Immature natural killer cell (primary cell): ENCODE measurements at regions not wholly inside any gene's neighbourhood (a gene's known extent, or its start where the extent isn't known, plus 50 kb on each side); places are given as distances from the start of the nearest gene placed in this dataset.
"Not testable (repeated sequence)": the region's sequence is repeated elsewhere in the genome, so short reads cannot be mapped to it uniquely, and the experiment has no call there.

Experiments used
- DNase-seq, 3 donors: peaks; one replicate each; pipeline ENCODE4 v3.0.0; 2022; ENCODE audit warnings: mixed read lengths in 1 of 3
- H3K27ac Mint-ChIP-seq, 6 donors: one replicate each; pipeline ENCODE4 v1.8.0; 2020; ENCODE audit warnings: mixed read lengths in 6 of 6, mild to moderate bottlenecking in 5 of 6, inconsistent platforms in 4 of 6, moderate library complexity in 3 of 6
- H3K27me3 Mint-ChIP-seq, 3 donors: one replicate each; pipeline ENCODE4 v1.8.0; 2020 to 2021; ENCODE audit warnings: low read depth in 3 of 3, mild to moderate bottlenecking in 3 of 3, mixed read lengths in 3 of 3, moderate library complexity in 3 of 3, inconsistent platforms in 1 of 3
- H3K36me3 Mint-ChIP-seq, 3 donors: one replicate each; pipeline ENCODE4 v1.8.0; 2020; ENCODE audit warnings: mixed read lengths in 3 of 3, inconsistent platforms in 2 of 3, mild to moderate bottlenecking in 2 of 3
- H3K4me1 Mint-ChIP-seq, 2 donors: one replicate each; pipeline ENCODE4 v1.8.0; 2020; ENCODE audit warnings: inconsistent platforms in 2 of 2, mild to moderate bottlenecking in 2 of 2, mixed read lengths in 2 of 2, moderate library complexity in 1 of 2
- H3K4me3 Mint-ChIP-seq, 5 donors: one replicate each; pipeline ENCODE4 v1.8.0; 2020; ENCODE audit warnings: mild to moderate bottlenecking in 5 of 5, mixed read lengths in 5 of 5, inconsistent platforms in 3 of 5, moderate library complexity in 3 of 5
- H3K9me3 Mint-ChIP-seq, 6 donors: one replicate each; pipeline ENCODE4 v1.8.0; 2020; ENCODE audit warnings: mild to moderate bottlenecking in 6 of 6, mixed read lengths in 6 of 6, inconsistent platforms in 4 of 6, moderate library complexity in 3 of 6

DNA sequence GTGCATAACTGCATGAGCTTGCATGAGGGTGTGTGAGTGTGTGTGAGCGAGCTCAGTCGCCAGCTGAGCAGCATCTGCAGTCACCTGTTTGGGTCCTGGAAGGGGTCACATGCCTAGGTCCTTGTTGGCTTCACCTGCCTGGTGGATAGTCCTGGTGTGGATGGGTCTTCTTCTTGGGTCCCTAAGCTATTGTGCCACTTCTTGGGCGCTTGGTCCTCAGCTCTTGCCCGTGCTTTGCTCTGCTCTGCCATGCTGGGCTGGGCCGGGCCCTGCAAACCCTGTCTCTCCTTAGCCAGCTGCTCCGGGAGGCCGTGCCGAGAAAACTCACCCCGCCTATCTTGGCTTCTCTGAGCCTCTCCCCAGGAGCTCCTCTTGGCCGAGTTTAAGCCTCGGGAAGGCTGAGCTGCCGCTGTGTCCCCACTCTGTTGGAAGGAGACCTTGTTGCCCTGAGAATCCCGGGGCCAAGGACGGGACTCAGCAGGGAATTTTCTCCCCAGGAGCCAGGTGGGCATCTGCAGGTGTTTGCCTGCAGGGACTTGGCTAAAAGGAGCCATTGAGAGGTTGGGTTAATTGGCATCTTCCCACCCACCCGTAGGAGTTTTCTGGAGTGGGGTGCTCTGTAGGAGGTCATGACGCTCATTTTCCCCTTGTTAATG is 300.8 kb downstream of the NDUFA10 start:
- no peaks in the 10 kb centered on the region for H3K36me3 Mint-ChIP-seq
- H3K9me3 Mint-ChIP-seq: no peaks in the 10 kb centered on the region
- H3K4me3 Mint-ChIP-seq: no peak overlapping the region
- H3K27ac Mint-ChIP-seq: no peak overlapping the region
- DNase-seq: no peak
- H3K4me1 Mint-ChIP-seq: no peaks in the 10 kb centered on the region
- no peaks in the 10 kb centered on the region for H3K27me3 Mint-ChIP-seq

DNA sequence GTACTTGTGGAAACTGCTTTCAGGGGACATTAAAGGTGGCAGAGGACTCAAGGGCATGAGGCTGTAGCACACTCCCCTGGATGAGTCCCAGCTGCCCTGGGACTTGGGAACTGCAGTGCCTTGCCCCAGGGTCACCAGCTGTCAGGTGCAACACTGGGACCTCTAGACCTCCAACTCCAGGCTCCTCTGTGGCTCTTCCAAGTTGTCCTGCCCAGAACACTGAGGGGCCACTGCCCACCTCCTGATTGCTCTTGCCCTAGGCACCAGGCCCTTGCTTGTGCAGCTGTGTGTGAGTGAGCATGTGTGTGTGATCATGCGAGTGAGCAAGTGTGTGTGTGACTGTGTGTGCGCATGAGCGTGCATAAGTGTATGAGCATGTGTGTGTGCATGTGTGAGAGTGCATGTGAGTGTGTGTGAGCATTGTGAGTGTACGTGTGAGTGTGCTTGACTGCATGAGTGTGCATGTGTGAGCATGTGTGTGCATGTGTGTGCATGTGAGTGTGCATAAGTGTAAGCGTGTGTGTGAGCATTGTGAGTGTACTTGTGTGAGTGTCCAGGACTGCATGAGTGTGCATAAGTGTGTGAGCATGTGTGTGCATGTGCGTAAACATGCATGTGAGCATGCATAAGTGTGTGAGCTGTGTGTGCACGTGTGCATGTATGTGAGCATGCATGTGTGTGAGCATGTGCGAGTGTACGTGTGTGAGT is 301.5 kb downstream of the NDUFA10 start:
- Mint-ChIP-seq H3K9me3 (no peaks in the 10 kb centered on the region), H3K27ac (no peak overlapping the region), H3K36me3 (no peaks in the 10 kb centered on the region), H3K27me3 (no peaks in the 10 kb centered on the region), H3K4me1 (no peaks in the 10 kb centered on the region), H3K4me3 (no peak overlapping the region)
- no peak for DNase-seq

DNA sequence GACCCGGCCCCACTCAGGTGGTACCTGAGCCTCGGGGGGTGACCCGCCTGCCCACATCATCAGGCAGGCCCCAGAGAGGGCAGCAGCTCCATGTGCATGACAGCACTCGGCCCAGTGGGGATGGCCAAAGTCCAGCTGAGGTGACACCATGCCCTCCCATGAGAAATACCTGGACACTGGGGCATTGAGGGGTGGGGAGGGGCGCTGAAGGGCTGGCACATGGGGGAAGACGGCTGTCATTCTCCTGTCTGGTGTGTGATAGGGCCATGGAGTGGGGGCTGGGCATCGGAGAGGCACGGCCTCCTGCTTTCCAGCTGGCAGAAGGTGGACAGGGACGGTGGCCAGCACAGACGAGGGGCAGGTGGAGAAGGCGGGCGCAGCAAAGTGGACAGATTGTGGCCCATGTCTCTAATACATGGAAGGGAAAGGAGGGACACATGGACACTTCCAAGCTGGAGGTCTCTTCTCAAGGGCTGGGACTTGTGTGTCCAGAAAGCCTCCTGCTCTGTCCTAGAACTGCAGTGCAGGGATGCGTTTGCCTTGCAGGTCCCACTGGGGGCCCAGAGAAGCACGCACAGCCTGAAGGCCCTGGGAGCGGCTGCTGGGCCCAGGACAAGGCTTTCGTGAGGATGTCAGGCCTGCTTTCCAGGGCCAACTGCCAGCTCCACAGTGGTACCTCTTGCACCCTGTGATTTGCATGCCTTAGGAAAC is 302.2 kb downstream of the NDUFA10 start:
- Mint-ChIP-seq H3K4me3 (no peak overlapping the region), H3K9me3 (no peaks in the 10 kb centered on the region), H3K4me1 (no peaks in the 10 kb centered on the region), H3K36me3 (no peaks in the 10 kb centered on the region), H3K27me3 (no peaks in the 10 kb centered on the region), H3K27ac (no peak overlapping the region)
- no peak for DNase-seq

DNA sequence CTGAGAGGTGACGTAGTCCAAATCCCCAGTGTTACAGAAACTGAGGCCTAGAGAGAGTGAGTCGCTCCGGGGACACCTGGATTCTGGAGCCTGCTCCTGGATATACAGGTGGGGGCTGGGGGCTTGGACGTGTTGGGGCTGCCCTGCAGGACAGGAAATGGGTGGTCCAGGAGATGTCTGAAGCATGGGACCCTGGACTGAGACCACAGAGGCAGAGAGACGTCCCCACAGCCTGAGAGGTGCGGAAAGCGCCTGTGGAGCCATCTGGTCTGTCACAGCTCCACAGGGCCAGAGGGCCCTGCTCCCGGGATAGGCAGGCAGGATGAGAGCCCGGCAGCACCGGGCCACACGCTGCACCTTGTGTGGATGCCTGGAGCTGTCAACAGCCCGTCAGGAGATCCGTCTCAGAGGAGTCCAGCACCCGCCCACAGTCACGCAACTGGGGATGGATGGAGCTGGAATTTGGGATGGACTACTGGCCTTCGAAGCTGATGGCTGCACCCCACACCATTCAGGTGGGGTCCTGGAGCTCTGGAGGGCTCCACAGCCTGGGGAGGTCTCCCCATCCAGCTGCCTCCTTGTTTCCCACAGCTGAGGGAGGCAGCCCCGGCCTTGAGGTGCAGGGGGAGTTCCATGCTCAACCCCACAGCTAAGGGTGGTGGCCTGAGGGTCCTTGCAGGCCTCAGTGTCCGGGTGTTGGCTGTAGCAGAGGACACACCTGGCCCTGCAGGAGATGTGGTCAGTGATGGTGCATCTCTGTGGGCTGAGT is 303.0 kb downstream of the NDUFA10 start:
- no peaks in the 10 kb centered on the region for H3K27me3 Mint-ChIP-seq
- H3K4me3 Mint-ChIP-seq: no peak overlapping the region
- H3K4me1 Mint-ChIP-seq: no peaks in the 10 kb centered on the region
- H3K27ac Mint-ChIP-seq: no peak overlapping the region
- DNase-seq: no peak
- no peaks in the 10 kb centered on the region for H3K36me3 Mint-ChIP-seq
- H3K9me3 Mint-ChIP-seq: no peaks in the 10 kb centered on the region

DNA sequence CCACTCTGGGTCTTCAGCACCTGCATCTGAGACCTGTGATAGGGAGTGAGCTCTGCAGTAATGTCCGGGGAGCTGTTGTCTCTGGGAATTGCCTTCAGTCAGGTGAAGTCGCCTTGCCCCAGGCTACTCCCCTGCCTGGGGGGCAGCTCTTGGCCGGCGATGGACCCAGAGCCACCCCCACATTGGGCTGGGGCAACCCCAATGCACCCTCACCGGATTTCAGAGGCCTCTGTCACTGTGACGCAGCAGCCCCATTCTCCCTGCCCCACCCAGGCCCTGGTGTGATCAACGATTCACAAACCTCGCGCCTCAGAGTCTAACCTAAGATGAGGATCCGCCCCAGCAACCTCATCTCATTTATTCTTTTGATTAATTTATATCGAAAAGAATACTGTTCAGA is 303.6 kb downstream of the NDUFA10 start:
- no peak overlapping the region for H3K27ac Mint-ChIP-seq

DNA sequence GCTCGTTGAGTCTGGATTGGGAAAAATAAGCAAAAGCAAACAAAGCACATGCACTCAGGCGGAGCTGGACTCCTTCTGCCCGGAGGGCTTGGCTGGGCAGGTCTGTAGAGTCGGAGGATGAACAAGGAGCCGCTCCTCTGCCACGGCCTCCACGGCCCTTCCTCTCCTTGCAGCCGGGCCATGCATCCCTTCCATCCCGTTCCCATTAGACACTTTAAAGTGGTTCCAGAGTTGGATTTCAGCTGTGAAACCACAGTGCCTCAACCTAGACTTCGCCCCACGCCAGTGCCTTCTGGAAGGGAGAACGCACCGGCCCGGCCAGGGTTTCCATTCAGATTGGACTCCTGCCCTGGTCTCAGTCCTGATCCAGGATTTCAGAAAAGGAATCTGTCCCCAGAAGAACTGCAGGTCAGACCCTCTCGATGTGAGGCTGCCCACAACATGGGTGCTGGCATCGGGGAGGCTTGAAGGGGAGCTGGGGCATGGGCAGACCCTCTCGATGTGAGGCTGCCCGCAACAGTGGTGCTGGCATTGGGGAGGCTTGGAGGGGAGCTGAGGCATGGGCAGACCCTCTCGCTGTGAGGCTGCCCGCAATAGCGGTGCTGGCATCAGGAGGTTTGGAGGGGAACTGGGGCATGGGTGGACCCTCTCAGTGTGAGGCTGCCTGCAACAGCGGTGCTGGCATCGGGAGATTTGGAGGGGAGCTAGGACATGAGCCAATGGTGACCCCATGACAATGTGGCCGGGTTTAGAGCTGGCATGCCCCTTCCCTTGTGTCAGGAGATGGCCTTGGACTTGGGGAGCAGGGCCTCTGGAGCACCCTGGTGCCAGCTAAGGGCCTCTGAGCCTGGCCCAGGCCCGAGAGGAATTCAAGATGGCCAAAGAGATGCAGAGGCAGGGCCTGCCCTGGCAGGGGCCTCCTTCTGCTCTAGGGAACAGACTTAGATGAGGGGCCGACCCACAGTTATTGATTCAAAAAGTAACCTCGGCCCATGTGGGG is 304.5 kb downstream of the NDUFA10 start:
- Mint-ChIP-seq H3K27ac (peak overlapping the region in 1 of 6 donors; percentile 77), H3K9me3 (no peaks in the 10 kb centered on the region), H3K27me3 (no peaks in the 10 kb centered on the region), H3K4me3 (no peak overlapping the region), H3K4me1 (no peaks in the 10 kb centered on the region), H3K36me3 (no peaks in the 10 kb centered on the region)
- DNase-seq: no peak

More for the DNA sequence above, 303.6 kb downstream of the NDUFA10 start:
- no peaks in the 10 kb centered on the region for H3K9me3 Mint-ChIP-seq
- H3K36me3 Mint-ChIP-seq: no peaks in the 10 kb centered on the region
- no peaks in the 10 kb centered on the region for H3K27me3 Mint-ChIP-seq
- DNase-seq: no peak
- H3K4me1 Mint-ChIP-seq: no peaks in the 10 kb centered on the region
- no peak overlapping the region for H3K4me3 Mint-ChIP-seq

DNA sequence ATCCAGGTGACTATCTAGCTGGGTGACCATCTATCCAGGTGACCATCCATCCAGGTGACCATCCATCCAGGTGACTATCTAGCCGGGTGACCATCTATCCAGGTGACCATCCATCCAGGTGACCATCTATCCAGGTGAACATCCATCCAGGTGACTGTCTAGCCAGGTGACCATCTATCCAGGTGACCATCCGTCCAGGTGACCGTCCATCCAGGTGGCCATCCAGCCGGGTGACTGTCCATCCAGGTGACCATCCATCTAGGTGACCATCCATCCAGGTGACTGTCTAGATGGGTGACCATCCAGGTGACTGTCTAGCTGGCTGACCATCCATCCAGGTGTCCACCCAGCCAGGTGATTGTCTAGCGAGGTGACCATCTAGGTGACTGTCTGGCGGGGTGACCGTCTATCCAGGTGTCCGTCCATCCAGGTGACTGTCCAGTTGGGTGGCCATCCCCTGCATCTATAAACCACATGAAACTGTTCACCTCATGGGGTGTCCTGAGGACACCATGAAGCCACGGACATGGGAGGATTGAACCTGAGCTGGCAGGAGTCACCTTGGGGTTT is 305.3 kb downstream of the NDUFA10 start:
- H3K27me3 Mint-ChIP-seq: peaks cover 0 to 3% (median 0%) of the 10 kb centered on the region in 3 donors
- H3K27ac Mint-ChIP-seq: no peak overlapping the region

DNA sequence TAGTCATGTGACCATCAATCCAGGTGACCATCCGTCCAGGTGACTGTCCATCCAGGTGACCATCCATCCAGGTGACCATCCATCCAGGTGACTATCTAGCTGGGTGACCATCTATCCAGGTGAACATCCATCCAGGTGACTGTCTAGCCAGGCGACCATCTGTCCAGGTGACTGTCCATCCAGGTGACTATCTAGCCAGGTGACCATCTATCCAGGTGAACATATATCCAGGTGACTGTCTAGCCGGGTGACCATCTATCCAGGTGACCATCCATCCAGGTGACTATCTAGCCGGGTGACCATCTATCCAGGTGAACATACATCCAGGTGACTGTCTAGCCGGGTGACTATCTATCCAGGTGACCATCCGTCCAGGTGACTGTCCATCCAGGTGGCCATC is 306.2 kb downstream of the NDUFA10 start:
- not testable (repeated sequence) for H3K9me3 Mint-ChIP-seq, H3K4me3 Mint-ChIP-seq, H3K4me1 Mint-ChIP-seq, DNase-seq, H3K36me3 Mint-ChIP-seq, H3K27ac Mint-ChIP-seq, H3K27me3 Mint-ChIP-seq

More for the DNA sequence above, 305.3 kb downstream of the NDUFA10 start:
- Mint-ChIP-seq H3K4me1 (no peaks in the 10 kb centered on the region), H3K36me3 (no peaks in the 10 kb centered on the region), H3K4me3 (no peak overlapping the region), H3K9me3 (peaks cover 0 to 3% (median 0%) of the 10 kb centered on the region in 6 donors)
- no peak for DNase-seq

DNA sequence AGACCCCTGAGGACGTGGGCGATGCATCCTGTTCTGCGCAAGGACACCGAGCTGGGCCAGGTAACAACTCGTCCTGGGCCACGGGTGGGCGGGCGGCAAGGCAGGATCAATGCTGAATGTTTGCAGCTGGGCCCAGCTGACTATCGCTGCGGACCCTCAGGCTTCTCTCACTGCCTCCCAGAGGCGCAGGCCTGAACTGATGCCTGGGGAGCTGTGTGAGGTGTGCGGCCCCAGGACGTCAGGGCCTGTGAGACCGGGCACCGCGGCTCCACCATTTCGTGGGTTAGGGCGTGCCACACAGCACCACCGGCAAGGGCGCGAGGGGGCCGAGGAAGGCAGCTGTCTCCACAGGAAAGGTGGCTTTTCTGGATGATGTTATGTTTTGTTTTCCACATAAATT is 307.4 kb downstream of the NDUFA10 start:
- peaks cover 0 to 16% (median 0%) of the 10 kb centered on the region in 3 donors for H3K36me3 Mint-ChIP-seq
- H3K27me3 Mint-ChIP-seq: peaks cover 0 to 3% (median 3%) of the 10 kb centered on the region in 3 donors

DNA sequence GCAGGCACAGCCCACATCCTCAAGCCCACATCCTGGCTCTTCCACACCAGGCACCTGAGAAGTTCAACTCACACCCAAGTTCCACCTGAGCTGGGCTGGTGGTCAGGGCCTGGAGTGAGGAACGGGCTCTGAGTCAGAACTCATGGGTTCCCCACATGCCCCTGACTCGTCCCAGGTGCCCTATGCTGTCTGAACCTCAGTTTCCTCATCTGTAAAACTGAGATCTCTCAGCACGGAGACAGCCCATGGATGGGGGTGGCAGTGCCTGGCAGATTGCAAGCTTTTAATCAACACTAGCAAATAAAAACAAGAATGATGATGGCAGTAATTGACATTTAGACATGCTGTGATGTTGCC is 307.8 kb downstream of the NDUFA10 start:
- Mint-ChIP-seq H3K27ac (no peak overlapping the region), H3K36me3 (peaks cover 0 to 16% (median 0%) of the 10 kb centered on the region in 3 donors), H3K27me3 (peaks cover 0 to 4% (median 3%) of the 10 kb centered on the region in 3 donors), H3K4me3 (no peak overlapping the region), H3K4me1 (no peaks in the 10 kb centered on the region), H3K9me3 (peaks cover 0 to 23% (median 10%) of the 10 kb centered on the region in 6 donors)
- no peak for DNase-seq

More for the DNA sequence above, 307.4 kb downstream of the NDUFA10 start:
- H3K27ac Mint-ChIP-seq: no peak overlapping the region
- H3K9me3 Mint-ChIP-seq: peaks cover 0 to 20% (median 9%) of the 10 kb centered on the region in 6 donors
- DNase-seq: no peak
- no peaks in the 10 kb centered on the region for H3K4me1 Mint-ChIP-seq
- no peak overlapping the region for H3K4me3 Mint-ChIP-seq

DNA sequence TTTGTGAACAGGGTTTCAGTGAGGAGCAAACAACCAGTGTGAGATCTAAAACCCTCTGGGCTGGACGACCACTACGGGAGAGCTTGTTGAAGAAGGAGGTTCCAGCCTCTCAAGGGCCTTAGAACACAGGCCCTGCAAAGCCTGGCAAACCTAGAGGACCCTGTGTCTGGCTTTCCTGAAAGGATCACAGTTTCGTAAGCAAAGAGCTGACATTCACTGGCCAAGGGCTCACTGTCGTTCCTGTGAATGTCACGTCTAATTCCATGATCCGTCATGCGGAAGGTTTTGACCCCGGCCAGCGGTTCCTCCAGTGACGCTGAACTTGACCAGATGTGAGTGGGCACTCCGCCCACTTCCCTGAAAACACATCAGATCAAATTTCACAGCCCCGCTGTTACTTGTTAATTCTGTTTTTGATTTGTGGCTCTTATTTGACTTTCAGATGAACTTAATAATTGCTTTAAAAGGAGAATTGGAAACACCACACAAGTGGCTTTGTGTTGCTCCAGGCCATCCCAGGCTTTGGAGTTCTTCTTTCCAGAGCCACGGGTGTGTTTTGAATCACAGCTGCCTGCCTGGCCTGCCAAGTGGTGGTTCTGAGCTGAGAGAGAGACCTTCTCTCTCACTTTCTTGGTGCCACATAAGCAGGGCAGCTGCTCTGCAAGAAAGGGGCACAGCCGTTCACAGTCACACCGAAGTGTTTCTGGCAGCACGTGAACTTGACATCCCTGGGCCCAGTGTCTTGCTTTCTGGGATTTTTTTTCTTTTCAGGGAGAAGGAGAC is 308.4 kb downstream of the NDUFA10 start:
- no peak for DNase-seq
- no peak overlapping the region for H3K4me3 Mint-ChIP-seq
- no peaks in the 10 kb centered on the region for H3K4me1 Mint-ChIP-seq
- peaks cover 0 to 16% (median 0%) of the 10 kb centered on the region in 3 donors for H3K36me3 Mint-ChIP-seq
- peaks cover 0 to 4% (median 3%) of the 10 kb centered on the region in 3 donors for H3K27me3 Mint-ChIP-seq
- H3K9me3 Mint-ChIP-seq: peaks cover 0 to 23% (median 10%) of the 10 kb centered on the region in 6 donors
- no peak overlapping the region for H3K27ac Mint-ChIP-seq

DNA sequence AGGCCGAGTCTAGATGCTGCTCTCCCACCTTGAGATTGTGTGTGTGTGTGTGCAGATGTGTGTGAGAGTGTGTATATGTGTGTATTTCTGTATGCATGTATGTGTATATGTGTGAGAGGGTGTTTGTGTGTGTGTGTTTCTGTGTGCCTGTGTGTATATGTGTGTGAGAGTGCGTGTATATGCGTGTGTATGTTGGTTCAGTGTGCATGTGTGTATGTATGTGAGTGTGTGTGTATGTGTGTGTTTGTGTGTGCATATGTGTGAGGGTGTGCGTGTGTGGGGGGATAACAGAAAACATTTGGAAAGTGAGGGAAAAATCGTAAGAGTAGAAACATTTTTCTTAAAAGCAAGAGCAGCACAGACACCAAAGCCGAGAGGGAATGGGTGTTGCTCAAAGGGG is 309.1 kb downstream of the NDUFA10 start:
- H3K9me3 Mint-ChIP-seq: peaks cover 0 to 23% (median 10%) of the 10 kb centered on the region in 6 donors
- no peak overlapping the region for H3K4me3 Mint-ChIP-seq
- H3K27me3 Mint-ChIP-seq: peaks cover 0 to 8% (median 4%) of the 10 kb centered on the region in 3 donors
- DNase-seq: no peak
- H3K27ac Mint-ChIP-seq: no peak overlapping the region
- H3K4me1 Mint-ChIP-seq: no peaks in the 10 kb centered on the region
- peaks cover 0 to 16% (median 0%) of the 10 kb centered on the region in 3 donors for H3K36me3 Mint-ChIP-seq
